HG03571 (cell line): ENCODE measurements at regions not wholly inside any gene's neighbourhood (a gene's known extent, or its start where the extent isn't known, plus 50 kb on each side); places are given as distances from the start of the nearest gene placed in this dataset.
"Not testable (repeated sequence)": the region's sequence is repeated elsewhere in the genome, so short reads cannot be mapped to it uniquely, and the experiment has no call there.

Source experiments
- ATAC-seq: cut with Tn5 transposase; IDR thresholded peaks from one replicate; pipeline ENCODE4 v1.9.1; 2021; ENCODE audit not compliant: unreplicated experiment

- ATAC-seq = no peak
Measured at GRCh38 chrX:150118476-150118875, 180.2 kb upstream of the EOLA2 start.

DNA sequence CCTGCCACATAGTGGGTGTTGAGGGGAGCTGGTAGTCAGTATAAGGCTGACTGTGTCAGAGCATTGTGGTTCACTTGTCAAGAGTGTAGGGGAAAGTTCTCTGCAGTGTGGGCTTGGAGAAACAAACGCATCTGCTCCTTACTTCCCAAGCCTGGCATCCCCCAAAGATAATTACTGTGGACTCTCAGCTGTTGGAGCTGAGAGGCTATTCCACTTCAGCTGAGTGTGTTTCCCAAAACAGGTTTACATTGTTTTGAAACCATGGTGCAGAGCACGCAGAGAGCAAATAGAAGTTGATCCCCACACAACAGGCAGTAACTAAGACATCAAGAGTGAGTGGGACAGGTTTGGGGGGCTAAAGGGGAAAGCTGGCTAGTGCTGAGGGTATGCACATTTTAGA is 181.0 kb upstream of the EOLA2 start:
- ATAC-seq = no peak

GRCh38 chrX:150125045-150125444 is 186.8 kb upstream of the EOLA2 start:
- ATAC-seq = not testable (repeated sequence)

GRCh38 chrX:150127216-150127615 is 188.9 kb upstream of the EOLA2 start:
- ATAC-seq = no peak

- no peak for ATAC-seq
Measured at GRCh38 chrX:150143721-150144440, 205.6 kb upstream of the EOLA2 start.

- no peak for ATAC-seq
Measured at GRCh38 chrX:150146271-150146896, 208.1 kb upstream of the EOLA2 start.

DNA sequence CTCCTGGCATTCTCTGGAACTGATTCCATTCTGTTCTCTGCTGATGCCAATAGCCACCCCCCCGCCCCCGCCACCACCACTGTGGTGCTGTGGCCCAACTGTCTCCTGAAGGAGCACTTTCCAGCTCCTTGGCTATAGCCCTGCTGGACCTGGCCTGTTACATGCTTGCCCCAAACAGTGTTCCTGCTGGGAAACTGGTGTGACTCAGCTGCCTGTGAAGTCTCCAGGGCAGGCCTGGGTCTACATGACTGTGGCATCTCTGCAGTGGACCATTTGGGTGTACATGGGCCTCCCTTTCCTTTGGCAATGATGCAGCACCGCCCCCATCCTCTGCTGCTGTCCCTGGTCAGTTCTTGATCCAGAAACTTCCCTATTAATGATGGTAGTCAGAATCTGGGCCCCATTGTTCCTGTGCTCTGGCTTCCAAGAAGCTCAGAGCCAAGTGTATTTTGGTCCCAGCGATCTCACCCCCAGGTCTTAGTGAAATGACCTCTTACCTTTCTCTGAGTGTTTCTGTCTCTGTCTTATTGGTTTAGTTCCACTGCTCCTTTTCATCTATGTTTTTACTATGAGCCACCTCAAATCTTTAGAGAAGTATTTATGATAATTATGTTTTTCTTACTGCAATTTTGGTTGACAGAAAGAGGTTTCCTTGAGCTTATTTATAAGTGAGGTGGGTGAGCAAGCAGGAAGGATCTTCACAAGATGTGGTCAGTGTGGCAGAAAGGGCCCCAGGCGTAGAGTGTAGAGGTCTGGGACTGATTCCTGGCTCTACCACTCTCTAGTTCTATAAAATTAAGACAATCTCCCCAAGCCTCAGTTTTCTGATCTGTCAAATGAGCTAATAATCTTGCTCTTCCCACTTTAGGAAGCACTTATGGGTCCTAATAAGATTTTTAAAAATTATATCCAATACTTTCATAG is 210.7 kb upstream of the EOLA2 start:
- ATAC-seq = no peak

GRCh38 chrX:150150076-150150779 is 211.9 kb upstream of the EOLA2 start:
- ATAC-seq = no peak

- no peak for ATAC-seq
Measured at GRCh38 chrX:150150780-150151125, 212.4 kb upstream of the MAMLD1 start.

DNA sequence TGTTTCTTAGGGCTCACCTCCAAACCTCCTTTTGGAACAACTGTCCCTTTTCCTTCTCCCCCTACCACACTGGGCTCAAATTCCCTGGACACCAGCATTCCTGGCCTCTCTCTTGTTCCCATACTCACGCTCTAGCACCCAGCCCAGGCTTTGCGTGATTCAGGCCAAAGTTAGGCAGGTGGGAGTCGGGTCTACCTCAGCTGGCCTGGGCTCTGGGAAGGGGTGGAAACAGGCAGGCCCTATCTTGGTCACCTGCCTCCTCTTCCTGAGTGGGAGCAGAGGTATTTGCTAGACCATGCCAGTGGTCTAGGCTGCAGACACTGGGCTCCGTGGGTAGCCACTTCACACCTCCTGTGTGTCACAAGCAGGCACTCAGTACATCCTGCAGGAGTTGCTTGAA is 211.1 kb upstream of the MAMLD1 start:
- no peak for ATAC-seq

- ATAC-seq = no peak
Measured at GRCh38 chrX:150152546-150152945, 210.6 kb upstream of the MAMLD1 start.

- ATAC-seq = no peak
Measured at GRCh38 chrX:150155436-150156035, 207.6 kb upstream of the MAMLD1 start.

GRCh38 chrX:150156615-150157014 is 206.5 kb upstream of the MAMLD1 start:
- no peak for ATAC-seq

DNA sequence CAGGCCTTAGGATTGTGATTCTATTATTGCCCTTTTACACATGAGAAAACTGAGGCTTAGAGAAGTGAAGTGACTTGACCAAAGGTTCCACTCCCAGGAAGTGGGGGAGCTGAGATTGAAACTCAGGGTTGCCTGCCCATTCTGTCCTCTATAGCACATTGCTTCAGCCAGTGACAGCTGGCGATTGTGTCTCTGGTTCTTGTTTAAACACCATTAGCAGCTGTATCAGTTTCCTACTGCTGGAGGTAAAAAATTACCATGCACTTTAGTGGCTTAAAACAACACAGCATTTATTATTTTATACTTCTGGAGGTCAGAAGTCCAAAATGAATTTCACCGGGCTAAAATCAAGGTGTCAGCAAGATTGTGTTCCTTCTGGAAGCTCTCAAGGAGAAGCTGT is 205.8 kb upstream of the MAMLD1 start:
- ATAC-seq = no peak

DNA sequence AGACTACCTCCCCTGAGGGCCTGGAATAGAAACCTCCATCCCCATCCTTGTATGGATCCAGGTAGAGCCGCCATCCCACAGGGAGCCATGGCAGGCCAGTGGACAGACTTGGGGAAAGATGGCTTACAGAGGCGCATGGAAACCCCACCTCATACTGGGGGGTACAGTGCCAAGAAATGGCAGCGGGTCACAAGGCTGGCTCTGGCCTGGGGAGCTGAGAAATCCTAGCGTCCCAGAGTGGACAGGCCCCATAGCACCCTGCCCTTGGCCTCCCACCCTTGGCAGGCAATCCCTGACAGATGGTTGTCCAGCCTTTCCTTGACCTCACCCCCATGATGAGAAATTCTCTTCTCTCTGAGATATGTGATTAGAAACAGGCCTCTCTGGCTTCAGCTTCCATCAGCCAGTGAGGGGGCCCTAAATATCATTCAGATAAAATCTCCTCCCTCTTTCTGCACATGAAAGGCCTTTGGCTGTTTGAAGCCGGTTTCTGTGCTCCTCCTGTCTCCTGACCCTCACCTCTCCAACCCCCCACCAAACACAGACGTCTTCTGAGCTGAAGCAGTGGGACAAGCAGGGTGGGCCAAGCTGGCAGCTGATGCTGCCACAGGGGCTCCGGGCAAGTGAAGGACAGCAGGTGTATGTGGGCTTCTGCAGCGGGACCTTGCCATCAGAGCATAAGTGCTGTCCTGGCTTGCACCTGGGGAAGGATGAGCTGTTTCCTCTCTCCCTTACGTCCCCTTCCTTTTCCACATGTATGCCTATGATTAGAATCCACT is 204.4 kb upstream of the MAMLD1 start:
- ATAC-seq = no peak

- ATAC-seq = no peak
Measured at GRCh38 chrX:150159537-150159936, 203.6 kb upstream of the MAMLD1 start.

- ATAC-seq = no peak
Measured at GRCh38 chrX:150160656-150161055, 202.5 kb upstream of the MAMLD1 start.

DNA sequence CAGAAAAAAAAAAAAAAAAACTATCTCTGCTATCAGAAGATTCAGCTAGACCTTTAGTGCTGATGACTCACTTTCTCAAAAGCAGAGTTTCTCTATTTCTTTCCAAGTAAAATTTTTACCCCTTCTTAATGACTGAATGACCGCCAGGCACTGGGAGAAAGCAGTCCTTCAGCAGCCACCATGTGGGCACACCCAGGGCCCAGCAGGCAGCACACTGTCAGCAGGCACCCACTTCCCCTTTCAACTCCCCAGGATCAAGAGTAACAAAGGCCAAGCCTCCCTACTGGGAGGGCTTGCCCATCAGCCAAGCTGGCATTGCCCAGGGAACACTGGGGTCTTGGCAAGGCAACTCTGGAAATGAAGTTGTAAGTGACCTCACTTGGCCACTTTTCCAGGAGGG is 201.9 kb upstream of the MAMLD1 start:
- ATAC-seq = no peak

DNA sequence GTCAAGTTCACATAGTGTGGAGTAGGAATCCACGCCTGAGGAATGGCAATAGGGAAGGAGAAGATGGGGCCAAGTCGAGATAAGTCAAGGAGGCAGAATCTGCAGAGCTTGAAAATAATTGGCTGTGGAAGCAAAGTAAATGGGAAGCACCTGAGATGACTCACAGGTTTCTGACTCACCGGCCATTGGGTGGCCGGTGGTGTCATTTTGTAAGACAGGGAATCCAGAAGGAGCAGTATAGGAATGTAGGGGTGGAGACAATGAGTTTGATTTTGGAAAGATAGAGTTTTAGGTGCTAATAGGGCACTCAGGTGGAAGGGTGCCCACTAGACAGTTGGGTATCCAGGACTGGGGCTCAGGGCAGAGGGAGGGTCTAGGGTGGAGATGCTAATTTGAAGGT is 201.0 kb upstream of the MAMLD1 start:
- no peak for ATAC-seq
